NB4 (cell line): ENCODE measurements at regions not wholly inside any gene's neighbourhood (a gene's known extent, or its start where the extent isn't known, plus 50 kb on each side); places are given as distances from the start of the nearest gene placed in this dataset.

Experiments used
- POLR2A ChIP-seq: IDR thresholded peaks from 2 replicates; pipeline ENCODE4 v1.6.1; 2011; ENCODE audit warnings: mild to moderate bottlenecking; ENCODE audit not compliant: insufficient read length; ENCODE audit errors: extremely low read depth
- TF ChIP-seq, protein P1 (sequence below): IDR thresholded peaks from one replicate; pipeline ENCODE4 v1.5.1; 2012; ENCODE audit warnings: low read depth, low read length

DNA sequence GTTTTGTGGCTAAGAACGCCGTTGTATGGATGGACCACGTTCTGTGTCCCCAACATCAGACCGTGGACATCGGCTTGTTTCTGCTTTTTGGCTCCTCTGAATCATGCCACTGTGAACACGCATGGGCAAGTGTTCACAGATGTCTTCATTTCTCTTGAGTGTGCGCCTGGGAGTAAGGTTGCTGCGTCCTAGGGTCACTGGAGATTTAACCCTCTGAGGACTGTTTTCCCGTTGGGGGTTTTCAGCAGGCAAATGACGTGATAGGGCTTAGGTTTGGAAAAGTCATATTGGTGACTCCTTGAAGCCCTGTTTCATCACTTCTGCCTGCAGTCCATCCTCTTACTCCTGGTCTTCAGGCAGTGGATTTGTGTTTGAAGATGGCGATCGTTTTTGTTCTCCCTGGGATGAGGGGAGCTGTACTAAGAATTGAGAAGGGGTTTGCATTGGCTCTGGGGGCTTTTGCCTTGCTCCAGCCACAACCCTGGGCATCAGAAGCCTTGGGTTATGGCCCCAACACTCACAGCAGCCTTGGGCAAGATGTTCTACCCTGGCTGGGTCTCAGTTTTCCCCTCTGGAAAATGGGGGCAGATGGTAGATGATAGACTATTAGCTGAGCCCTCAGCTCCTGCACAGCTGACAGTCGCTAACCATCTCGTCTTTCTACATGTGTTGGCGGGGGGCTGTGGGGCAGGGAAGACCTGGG lies 67.2 kb upstream of the CIBAR2 start:
- TF ChIP-seq, protein P1, sequence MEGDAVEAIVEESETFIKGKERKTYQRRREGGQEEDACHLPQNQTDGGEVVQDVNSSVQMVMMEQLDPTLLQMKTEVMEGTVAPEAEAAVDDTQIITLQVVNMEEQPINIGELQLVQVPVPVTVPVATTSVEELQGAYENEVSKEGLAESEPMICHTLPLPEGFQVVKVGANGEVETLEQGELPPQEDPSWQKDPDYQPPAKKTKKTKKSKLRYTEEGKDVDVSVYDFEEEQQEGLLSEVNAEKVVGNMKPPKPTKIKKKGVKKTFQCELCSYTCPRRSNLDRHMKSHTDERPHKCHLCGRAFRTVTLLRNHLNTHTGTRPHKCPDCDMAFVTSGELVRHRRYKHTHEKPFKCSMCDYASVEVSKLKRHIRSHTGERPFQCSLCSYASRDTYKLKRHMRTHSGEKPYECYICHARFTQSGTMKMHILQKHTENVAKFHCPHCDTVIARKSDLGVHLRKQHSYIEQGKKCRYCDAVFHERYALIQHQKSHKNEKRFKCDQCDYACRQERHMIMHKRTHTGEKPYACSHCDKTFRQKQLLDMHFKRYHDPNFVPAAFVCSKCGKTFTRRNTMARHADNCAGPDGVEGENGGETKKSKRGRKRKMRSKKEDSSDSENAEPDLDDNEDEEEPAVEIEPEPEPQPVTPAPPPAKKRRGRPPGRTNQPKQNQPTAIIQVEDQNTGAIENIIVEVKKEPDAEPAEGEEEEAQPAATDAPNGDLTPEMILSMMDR, result no peak
- no peak for TF ChIP-seq POLR2A
